HG02798 (cell line): ENCODE measurements at regions not wholly inside any gene's neighbourhood (a gene's known extent, or its start where the extent isn't known, plus 50 kb on each side); places are given as distances from the start of the nearest gene placed in this dataset.
"Not testable (repeated sequence)": the region's sequence is repeated elsewhere in the genome, so short reads cannot be mapped to it uniquely, and the experiment has no call there.

Experiments used
- ATAC-seq: cut with Tn5 transposase; IDR thresholded peaks from one replicate; pipeline ENCODE4 v1.9.1; 2021; ENCODE audit warnings: mild to moderate bottlenecking; ENCODE audit not compliant: unreplicated experiment, poor library complexity

DNA sequence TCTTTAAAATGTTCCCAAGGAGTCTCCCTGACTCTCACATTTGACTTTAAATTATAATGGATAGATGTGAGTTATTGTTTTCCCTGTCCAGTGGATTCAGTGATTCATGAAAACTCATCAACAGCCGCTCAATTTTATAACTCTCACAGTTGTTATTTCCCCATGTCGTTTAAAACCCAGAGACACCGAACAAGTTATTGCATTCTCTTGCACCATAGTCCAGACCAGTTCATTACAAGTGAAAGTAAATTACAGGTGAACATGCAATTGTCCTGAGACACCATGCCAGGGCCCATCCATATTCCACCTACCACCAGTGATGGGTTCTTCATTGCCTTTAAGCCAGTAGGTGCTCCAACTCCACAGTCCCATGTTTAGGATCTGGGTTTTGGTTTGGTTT is 85.7 kb upstream of the CMKLR1 start:
- ATAC-seq = no peak

DNA sequence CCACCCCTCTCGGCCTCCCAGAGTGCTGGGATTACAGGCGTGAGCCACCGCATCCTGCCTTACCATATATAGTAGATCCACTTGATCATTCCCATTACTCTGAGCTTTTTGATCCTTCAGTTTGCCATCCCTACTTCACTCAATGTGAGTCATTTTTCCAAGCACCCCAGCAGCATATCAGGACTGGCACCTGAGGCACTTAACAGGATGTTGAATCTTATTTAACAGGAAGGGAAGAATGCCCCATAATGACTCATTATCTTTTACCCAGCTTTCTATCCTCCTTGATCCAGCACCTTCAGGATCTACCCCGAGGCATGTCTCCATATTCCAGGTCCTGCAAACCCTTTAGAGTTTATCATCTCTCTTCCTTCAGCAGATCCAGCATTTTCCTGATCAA is 84.9 kb upstream of the CMKLR1 start:
- no peak for ATAC-seq

DNA sequence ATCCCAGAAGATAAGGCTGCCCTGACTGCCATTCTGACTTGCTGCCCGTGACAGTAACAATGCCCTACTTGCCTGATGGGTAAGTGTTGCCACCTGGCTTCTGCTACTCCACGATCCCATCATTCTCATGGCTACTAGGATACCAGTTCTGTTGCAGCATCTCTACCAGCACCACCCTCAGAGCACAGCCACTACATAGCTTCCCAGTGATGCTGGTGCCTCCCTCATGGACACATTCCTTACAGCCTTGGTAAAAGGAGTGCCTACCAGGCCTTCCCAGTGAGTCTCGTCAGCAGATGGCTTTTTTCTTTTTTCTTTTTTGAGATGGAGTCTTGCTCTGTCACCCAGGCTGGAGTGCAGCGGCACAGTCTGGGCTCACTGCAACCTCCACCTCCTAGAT is 84.4 kb upstream of the CMKLR1 start:
- ATAC-seq = no peak

DNA sequence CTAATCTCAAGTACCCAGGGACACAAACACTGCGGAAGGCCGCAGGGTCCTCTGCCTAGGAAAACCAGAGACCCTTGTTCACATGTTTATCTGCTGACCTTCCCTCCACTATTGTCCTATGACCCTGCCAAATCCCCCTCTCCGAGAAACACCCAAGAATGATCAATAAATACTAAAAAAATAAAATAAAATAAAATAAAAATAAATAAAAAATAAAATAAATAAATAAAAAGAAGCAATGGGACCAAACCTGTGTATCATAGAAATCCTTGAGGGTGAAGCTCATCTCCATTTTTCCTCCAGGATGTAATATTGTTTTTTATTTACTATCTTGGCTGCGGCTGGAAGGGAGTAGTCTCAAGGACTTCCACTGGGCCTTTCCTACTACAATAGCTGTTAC is 82.0 kb upstream of the CMKLR1 start:
- ATAC-seq = not testable (repeated sequence)

DNA sequence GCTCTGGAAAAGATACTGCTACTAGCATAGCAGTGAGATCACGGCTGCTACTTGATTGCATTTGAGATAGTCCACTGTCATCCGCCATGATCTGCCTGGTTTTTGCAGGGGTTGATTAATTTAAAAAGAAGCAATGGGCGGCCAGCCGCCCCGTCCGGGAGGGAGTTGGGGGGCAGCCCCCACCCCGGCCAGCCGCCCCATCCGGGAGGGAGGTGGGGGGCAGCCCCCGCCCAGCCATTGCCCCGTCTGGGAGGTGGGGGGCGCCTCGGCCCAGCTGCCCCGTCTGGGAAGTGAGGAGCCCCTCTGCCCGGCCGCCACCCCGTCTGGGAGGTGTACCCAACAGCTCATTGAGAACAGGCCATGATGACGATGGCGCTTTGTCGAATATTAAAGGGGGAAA is 81.3 kb upstream of the CMKLR1 start:
- ATAC-seq = not testable (repeated sequence)

DNA sequence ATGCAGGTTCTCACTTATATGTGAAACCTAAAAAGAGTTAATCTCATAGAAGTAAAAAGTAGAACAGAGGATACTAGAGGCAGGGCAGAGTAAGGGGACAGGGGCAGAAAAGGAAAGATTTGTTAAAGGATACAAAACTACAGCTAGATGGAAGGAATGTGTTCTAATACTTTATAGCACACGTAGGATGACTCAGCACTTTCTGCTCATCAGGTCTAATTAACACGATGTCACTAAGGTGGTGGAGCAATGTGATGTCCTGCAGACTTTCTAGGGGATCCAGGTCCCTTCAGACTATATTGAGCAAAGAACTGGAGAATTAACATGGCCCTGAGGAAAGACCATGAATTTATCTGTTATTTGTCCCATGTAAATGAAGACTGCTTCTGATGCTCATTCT is 80.8 kb upstream of the CMKLR1 start:
- no peak for ATAC-seq

DNA sequence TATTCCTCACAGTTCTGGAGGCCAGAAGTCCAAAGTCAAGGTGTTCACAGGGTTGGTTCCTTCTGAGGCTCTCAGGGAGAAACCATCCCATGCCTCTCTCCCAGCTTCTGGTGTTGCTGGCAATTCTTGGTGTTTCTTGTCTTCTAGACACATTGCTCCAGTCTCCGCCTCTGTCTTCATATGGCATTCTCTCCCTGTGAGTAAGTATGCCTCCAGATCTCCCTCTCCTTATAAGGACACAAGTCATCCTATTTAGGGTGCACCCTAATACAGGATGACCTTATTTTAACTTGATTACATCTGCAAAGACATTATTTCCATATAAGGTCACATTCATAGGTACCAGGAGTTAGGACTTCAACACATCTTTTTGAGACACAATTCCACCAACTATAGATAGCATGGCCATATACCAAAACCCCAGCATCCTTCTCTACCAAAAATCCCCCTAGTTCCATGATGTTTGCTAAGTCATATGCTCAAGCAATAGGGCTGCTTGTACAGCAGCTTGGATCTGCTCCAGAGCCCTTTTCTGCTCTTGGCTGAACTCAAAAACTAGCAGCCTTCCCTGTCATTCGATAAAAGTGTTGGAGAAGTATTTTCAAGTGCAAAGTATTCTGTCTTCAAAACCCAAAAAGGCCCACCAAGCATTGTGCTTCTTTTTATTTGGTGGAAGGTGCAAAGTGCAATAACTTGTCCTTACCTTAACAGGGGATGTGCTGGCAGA is 79.2 kb upstream of the CMKLR1 start:
- ATAC-seq = no peak

DNA sequence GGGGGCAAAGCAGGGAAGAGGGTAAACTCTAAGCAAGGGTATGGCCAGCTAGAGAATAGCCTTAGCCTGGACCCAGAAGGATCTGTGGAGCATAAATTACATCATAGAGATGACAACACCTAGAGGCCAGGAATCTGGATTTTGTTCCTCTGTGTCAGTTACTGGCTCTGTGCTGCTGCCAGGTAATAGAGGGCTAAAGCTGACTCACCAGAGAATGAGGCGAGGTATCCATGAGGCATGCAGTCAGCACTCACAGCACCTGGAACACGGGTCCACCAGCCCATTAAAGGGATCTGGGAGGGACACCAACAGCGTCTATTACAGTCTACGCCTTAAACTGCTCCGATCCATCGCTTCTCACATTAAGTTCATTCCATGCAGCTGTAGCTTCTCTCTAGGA is 74.9 kb upstream of the CMKLR1 start:
- ATAC-seq = no peak

DNA sequence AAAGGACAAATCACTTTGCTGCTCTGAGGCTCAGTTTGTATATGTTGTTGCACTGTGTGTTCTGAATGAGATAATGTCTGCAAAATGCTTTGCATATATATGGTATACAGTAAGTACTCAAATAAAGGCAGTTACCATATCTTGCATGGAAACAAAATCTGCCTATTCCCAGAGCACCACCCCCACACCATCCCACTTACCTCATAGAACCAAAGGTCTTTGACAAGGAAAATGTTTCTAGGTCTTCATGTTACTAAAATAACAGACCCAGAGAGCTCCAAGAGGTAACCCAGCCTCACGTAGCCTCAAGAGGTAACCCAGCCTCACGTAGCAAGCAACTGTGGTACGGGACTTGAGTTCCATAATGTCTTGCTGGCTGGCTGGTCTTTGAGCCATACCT is 71.6 kb upstream of the CMKLR1 start:
- no peak for ATAC-seq

DNA sequence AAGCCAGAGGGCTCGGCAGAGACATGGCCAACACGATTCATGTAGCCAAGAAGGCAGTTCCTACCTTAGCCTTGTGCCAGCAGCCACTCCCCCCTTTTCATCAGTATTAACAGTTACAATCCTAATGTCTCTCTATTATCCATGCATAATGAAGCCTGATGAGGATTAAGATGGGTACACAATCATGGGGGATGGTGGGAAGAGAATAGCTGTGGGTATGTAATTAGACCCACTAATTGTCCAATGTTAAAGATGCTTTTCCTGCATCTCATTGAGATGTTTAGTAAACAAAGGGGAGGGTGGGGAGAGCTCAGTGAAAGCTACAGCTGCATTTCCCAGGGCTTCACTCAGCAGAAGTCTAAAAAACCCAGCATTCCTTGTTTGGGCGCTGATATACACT is 70.4 kb upstream of the CMKLR1 start:
- ATAC-seq = no peak

DNA sequence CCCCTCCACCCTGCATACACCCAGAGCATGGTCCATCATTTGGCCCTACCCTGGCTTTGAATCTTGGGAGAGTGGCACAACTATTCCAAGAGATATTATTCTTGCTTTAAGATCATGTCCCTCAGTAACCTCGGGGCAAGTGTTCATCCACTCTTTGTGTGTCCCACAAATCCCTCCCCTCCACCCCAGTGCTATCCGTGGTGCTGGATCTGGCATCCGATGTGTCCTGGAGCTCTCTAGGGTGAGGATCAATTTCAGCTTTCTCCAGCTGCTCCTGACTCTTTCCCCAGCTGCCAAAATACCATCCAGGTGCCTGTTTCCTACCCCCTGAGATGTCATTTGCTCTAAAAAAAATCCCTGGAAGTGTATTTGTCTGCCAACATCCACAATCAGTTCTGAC is 64.8 kb upstream of the CMKLR1 start:
- no peak for ATAC-seq

DNA sequence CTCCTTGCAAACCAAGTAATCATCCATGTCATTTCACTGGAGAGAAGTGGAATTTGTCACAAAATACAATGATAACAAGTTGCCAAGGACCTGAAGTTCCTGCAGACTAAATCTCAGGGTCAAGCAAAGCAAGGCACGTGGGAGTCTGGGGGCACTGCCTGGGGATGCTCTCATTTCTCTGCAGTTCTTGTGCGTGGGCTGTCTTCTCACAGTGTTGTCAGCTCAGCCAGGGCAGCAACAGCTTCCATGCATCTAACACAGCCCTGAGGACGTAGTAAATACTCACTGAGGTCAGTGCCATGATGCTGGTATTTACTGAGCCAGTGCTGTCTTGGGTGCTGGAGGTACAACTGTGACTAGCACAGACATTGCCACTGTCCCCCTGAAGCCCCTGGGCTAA is 62.9 kb upstream of the CMKLR1 start:
- no peak for ATAC-seq

DNA sequence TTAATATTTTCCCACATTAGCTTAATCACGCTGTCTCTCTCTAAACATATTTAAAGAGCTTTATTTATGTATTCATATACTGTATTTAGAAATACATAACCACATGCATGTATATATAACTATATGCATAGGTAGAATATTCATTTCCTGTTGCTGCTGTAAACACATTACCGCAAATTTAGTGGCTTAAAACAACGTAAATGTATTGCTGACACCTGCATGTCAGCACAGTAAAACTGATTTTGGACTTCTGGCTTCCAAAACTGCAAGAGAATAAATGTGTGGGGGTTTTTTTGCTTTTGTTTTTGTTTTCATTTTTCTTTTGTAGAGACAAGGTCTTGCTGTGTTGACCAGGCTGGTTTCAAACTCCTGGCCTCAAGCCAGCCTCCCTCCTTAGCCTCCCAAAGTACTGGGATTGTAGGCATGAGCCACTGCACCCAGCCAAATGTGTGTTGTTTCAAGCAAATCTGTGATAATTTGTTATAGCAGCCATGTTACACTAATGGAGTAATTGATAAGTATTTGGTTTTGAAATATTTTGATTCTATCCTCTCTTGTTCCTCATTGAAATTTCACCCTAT is 61.9 kb upstream of the CMKLR1 start:
- no peak for ATAC-seq

DNA sequence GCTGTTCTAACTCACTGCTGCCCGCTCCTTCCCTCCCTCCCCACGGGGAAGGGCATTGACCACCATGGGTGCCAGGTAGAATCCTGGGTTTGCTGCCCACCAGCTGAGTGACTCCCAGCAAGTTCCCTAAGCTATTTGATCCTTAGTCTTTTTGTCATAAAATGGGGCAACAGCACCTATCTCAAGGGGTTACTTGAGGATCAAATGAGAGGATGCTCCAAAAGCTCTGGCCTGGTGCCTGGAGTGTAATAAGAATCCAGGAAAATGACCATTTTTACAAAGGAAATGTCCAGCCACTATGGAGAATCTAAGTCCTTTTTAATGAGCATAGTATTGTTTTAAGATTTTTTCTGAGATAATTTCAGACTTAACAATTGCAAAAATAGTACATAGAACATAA is 61.4 kb upstream of the CMKLR1 start:
- no peak for ATAC-seq

DNA sequence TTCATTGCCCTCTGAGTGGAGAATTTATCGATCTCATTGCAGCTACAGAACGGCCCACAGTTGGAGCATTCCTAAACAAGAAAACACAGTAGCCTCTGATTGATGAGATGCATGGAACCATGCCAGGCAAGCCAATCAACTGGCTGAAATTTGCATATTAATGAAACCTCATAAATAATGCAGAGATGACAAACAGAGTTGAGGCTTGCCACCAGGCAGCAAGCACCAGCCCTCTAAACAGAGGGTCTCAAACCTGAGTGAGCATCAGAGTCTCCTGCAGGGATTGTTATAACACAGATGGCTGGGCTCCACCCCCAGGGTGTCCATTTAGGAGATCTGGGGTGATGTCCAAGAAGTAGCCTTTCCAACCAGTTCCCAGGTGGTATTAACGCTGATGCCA is 60.9 kb upstream of the CMKLR1 start:
- ATAC-seq = no peak

DNA sequence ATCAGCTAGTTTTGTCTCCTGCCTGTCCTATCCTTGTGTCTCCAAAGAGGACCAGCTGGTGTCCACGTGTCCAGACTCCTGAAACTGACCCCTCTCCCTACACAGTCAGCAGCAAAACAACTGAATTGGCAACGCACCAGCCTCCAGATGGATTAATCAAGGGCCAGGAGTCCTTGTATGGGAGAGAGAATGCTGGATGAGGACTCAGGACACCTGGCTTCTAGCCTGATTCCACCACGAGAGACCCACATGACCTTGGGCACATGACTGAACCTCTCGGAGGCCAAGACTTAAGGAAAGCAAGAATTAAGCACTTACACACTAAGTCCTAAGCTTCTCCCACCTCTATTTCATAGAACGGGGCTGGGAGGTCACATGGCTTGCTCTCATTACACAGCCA is 60.4 kb upstream of the CMKLR1 start:
- ATAC-seq = no peak

DNA sequence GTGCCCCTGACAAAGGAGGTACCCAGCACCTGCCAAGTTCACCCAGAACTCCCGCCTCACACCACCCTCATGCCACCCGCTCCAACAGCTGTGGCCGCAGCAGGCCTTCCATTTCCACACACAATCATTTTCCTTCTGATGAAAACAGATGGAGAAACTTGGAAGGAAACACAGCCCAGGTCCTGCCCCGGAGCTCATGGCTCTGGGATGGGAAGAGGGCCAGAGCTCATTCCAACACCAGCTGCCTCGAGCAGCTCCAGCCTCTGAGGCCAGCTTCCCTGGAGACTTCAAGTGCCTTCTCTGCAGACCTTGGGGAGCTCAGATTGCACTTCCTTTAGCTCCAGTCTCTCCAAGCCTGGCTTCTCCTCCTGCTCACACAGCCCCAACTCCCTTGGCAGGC is 55.1 kb upstream of the CMKLR1 start:
- ATAC-seq = no peak

DNA sequence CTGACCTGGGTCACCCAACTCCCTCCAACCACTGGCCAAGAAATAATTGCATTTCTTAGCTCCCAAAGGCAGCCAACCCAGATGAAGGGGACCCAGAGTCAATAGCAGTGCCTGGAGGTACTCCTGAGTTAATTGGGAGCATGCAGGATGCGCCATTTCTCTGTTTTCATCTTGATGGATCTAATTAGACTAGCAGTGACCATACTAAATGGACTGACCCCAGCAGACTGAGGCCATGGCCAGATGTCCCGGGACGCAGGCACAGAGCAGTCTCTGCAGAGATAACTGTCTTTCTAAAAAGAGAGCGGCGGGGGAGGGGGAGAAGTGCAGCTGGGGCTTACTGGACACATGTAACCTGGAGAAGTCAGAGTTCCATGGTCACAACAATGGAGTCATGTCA is 53.2 kb upstream of the CMKLR1 start:
- no peak for ATAC-seq

DNA sequence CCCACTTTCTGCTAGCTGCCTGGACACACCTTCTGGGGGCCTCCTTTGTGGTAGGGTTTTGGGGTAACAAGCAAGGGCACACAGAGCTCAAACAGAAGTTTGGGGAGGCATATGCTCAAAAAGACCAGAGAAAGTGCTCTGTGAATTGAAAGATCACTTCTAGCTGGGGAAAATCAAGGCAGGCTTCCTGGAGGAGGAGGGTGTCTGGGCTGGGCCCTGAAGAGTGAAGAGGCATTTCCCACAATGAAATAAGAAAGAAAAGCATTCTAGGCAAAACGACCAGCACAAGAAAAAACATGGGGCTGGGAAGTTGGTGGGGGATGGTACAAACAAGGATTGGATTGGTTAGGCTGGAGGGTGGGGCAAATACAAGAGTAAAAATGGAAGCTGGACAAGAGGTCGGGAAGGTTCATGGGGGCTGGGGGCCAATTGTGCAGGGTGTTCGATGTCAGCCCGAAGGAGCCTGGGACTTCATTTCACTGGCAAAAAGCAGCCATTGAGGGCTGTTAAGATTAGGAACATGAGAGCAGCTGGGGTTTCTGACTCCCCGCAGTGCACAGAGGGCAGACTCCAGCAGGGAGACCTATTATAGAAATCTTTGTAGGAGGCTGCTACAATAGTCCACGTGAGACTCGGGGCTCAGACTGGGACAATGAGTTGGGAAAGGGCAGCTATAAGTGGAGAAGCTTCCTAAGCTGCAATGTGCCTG is 51.5 kb upstream of the CMKLR1 start:
- no peak for ATAC-seq

DNA sequence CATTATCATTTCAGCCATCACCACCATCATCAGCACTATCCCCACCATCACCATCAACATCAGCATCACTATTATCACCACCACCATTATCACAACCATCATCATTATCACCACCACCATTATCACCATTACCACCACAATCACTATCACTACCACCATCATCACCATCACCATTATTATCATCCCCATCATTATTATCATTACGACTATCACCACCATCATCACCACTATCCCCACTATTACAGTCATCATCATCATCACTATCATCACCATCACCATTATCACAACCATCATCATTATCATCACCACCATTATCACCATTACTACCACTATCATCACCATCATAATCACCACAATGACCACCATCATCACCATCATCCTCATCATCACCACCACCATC is 50.4 kb upstream of the CMKLR1 start:
- ATAC-seq = no peak
